ENCODE measurements at regions not wholly inside any gene's neighbourhood (a gene's known extent, or its start where the extent isn't known, plus 50 kb on each side); places are given as distances from the start of the nearest gene placed in this dataset.

GRCh38 chr15:70362886-70363285 is 265.2 kb upstream of the TLE3 start:
- no peaks in the 10 kb centered on the region for H3K79me2 ChIP-seq (ENCODE audit: insufficient read depth, low read length)
- no peak overlapping the region for H4K5ac ChIP-seq (ENCODE audit: insufficient read length, low read depth, low read length)
- no peak overlapping the region for H2BK15ac ChIP-seq (ENCODE audit: low read depth, low read length)
- no peak overlapping the region; the same call in 1 of the 2 replicates for H3K14ac ChIP-seq (ENCODE audit: insufficient read depth, low read length)
- peak; percentile 86 for TF ChIP-seq CTCF (conservative IDR thresholded peaks at IDR 0.05)
- no peak overlapping the region for H3K4me2 ChIP-seq (ENCODE audit: insufficient read depth, insufficient read length, low read length)
- Mint-ChIP-seq H3K4me1 (peaks cover 13 to 21% of the 10 kb centered on the region in 2 experiments), H3K9me3 (peaks cover 0 to 13% of the 10 kb centered on the region in 2 experiments; a peak in 3 of 5 replicates), H3K36me3 (ENCODE audit: insufficient read depth in 1 of 3, low read depth in 3 of 3) (peaks cover 0 to 3% (median 0%) of the 10 kb centered on the region in 3 experiments; a peak in 2 of 7 replicates), H3K27ac (no peak overlapping the region), H3K4me3 (no peak overlapping the region), H3K27me3 (ENCODE audit: low read depth) (no peaks in the 10 kb centered on the region)
- no peak overlapping the region for H2AK5ac ChIP-seq (ENCODE audit: insufficient read length, low read length)
- no peak overlapping the region for H2AFZ ChIP-seq (ENCODE audit: low read length)
- no peak overlapping the region for H2BK20ac ChIP-seq (ENCODE audit: low read depth, low read length, poor library complexity, severe bottlenecking)
- no peaks in the 10 kb centered on the region for H3K79me1 ChIP-seq (ENCODE audit: insufficient read depth, low read depth, low read length, poor library complexity, severe bottlenecking)
- H4K20me1 ChIP-seq (ENCODE audit: control insufficient read depth, insufficient read depth, insufficient read length), result no peaks in the 10 kb centered on the region
- no peaks in the 10 kb centered on the region for H3K4me1 ChIP-seq (ENCODE audit: insufficient read depth, low read length)
- H2BK5ac ChIP-seq (ENCODE audit: insufficient read length, low read length), result no peak overlapping the region
- no peak overlapping the region for H3K27ac ChIP-seq (ENCODE audit: insufficient read length, low read depth, low read length)
- H3T11ph ChIP-seq (ENCODE audit: low read length), result no peak overlapping the region
- no peak overlapping the region for H3K4ac ChIP-seq (ENCODE audit: low read depth, low read length)
- no peak overlapping the region for H3K18ac ChIP-seq (ENCODE audit: insufficient read length, low read depth, low read length)
- no peak overlapping the region for H4K8ac ChIP-seq (replicated peaks; ENCODE audit: insufficient read length, low read depth, low read length)
- H3K9ac ChIP-seq (ENCODE audit: extremely low read depth, insufficient read length, low read length), result no peak overlapping the region
- H3K23ac ChIP-seq (ENCODE audit: insufficient read length, low read depth, low read length), result no peak overlapping the region
- no peak overlapping the region for H3K56ac ChIP-seq (ENCODE audit: insufficient read length, low read depth, low read length)
- no CpG with 5 or more reads among the region's 6 CpGs for WGBS (ENCODE audit: extremely low coverage, insufficient read length, low lambda C conversion rate)
- H4K91ac ChIP-seq (ENCODE audit: insufficient read length, low read depth, low read length), result no peak overlapping the region
- no peak overlapping the region for H2BK120ac ChIP-seq (ENCODE audit: low read depth, low read length, poor library complexity, severe bottlenecking)
- peak; percentile 75 for DNase-seq
- no peaks in the 10 kb centered on the region for H3K27me3 ChIP-seq (ENCODE audit: insufficient read depth, low read length)
- no peaks in the 10 kb centered on the region for H3K23me2 ChIP-seq (ENCODE audit: insufficient read length, low read depth, low read length, poor library complexity, severe bottlenecking)
- no peaks in the 10 kb centered on the region for H3K9me3 ChIP-seq (ENCODE audit: control insufficient read depth, low read depth, low read length)
- no peak overlapping the region for H2BK12ac ChIP-seq (ENCODE audit: insufficient read length, low read depth, low read length)
